ENCODE measurements at regions not wholly inside any gene's neighbourhood (a gene's known extent, or its start where the extent isn't known, plus 50 kb on each side); places are given as distances from the start of the nearest gene placed in this dataset.

DNA sequence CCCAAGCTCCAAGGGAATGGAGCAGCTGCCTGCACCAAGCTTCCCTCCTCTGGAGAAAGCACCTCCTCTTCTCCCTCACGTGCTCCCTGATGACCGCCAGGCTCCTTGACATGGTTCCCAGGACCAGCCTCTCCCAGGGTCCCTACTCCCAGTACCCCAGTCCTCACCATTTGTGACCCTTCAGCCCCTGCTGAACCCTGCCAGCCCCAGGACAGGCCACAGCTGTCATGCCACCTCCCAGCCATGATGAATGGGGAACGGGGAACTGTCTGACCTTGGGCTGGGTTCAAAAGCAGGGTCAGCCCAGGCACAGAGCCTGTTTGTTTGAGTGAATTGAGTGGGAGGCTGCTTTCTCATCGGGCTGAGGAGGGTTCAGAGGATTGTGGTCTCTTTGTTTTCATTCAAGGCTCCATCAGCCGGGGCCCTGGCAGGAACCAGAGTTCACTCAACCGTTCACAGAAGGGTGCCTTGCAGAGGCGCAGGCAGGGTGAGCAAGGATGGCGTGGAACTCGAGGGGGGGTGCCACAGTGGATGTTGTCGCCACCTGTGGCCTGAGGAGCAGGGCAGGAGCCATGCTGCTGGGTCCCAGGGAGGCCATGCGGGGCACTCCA, 344.5 kb upstream of the SFSWAP start:
- TF ChIP-seq FOXP2 (optimal IDR thresholded peaks at IDR 0.05; ENCODE audit: borderline replicate concordance, extremely low read depth, extremely low read length, insufficient read depth) (no peak), REST (IDR thresholded peaks at IDR 0.05; ENCODE audit: insufficient read depth in 1 of 2, low read depth in 2 of 2, low read length in 2 of 2) (no peak), SIN3A (IDR thresholded peaks at IDR 0.05; ENCODE audit: borderline replicate concordance, insufficient read depth, low read length) (no peak), POLR2AphosphoS5 (IDR thresholded peaks at IDR 0.05; ENCODE audit: low read depth, low read length) (no peak)

All from PFSK-1 (cell line).